Stimulated activated CD4-positive, alpha-beta T cell treated with anti-CD3 and anti-CD28 coated beads, Interleukin-4, amount 100 ng/mL, for 1 hour (primary cell): ENCODE measurements at regions not wholly inside any gene's neighbourhood (a gene's known extent, or its start where the extent isn't known, plus 50 kb on each side); places are given as distances from the start of the nearest gene placed in this dataset.

Experiments used
- DNase-seq: peaks from one replicate; pipeline ENCODE4 v3.0.0-alpha.2; 2020

DNA sequence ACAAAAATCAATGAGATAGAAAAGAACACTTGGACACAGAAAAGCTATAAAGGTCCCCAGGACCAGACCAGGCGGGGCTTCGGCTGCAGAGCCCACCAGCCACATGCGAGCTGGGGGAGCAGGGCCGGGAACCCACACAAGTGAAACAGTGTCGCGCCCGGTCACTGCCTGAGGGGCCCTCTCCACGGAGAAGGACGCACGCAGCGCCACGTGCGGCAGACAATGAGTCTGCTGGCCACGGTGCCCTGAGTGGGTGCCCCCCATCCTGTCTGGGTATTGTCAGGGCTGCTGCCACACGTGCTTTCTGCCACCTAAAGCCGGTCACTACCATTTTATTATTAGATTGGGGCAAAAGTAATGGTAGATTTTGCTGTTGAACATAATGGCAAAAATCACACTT is 207.9 kb upstream of the HDAC4 start:
- no peak for DNase-seq

DNA sequence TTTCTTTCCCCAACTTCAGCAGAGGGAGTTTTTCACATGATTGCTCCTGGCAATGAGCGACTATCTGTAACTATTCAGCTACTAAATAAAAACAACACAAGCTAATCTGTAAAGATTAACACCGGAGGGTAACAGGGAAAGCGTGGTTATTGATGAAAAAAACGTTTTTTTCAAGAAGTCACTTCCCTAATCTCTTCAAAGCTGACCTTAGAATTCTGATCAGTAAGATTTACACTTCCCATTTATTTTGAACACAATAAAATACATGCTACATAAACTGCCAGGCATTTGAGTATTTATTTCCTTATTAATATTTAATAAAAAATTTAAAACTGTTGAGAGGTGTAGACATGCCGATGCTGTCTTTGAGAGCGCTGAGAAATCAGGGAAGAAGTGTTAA is 207.4 kb upstream of the HDAC4 start:
- no peak for DNase-seq

DNA sequence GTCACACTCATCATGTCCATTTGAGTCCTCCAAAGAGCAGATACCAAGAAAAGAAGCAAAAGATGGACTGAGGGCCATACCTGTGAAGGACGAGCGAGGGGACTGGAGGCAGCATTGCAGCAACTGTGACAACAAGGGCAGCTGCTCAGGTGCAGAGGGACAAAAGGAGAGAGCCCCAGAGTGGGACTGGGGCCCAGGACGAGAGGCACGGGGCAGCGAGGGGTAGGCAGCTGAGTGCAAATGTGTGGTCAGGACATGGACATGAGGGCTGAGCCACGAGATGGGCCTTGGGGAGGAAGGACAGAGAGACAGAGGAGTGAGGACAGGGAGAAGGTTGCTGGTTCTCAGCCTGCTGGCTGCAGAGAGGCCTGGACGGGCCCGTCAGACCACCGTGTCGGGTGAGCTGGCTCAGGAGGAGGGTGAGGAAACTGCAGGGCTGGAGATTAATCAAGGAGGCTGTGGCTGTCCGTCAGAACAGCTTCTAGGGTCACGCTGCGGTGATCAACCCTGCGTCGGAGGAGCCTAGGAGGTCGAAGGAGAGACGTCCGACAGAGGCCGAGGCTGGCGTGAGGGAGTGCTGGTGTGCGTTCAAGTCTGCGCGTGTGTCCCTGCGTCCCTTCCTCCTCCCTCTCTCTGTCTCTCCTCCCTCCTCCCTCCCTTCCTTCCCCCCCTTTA is 206.8 kb upstream of the HDAC4 start:
- no peak for DNase-seq

DNA sequence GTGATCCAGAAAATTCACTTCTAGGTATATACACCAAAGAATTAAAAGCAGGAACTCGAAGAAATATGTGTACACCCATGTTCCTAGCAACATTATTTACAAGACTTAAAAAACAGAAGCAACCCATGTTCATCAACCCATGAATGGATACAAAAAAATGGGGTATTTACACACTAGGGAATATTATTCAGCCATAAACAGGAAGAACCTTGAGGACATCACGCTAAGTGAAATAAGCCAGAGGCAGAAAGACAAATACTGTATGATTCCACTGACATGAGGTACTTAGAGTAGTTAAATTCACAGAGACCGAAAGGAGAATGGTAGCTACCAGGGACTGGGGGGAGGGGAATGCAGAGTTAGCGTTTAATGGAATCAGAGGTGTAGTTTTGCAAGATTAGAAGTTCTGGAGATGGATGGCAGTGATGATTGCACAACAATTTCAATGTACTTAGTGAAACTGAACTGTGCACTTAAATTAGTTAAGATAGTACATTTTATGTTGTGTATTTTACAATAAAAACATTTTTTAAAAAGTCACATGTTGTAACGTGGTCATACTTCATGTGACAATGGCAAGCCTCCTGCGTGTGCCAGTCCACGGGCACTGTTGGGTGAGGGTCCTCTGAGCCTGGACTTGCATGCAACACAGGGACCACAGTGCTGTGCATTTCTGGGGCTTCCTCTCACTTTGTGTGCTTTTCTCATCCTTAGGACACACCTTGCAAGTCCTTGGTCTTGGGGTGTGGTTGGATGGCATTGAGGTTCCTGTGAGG is 206.1 kb upstream of the HDAC4 start:
- DNase-seq = no peak

DNA sequence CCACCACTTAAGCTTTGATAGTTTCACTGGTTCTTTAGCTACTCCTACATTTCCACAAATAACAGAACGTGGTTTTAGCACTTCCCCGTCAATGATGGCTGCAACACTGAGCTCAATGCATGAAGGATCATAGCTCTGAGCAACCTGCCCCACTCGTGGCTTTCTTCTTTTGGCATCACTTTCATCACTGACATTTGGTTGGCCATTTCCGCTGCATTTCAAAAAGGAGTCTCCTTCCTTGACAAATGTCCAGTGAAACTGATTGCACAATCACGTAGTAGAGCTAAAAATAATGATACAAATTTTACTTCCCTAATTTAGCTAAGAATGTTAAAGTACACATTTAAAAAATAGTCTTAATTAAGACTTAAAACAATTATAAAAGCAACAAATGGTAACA is 205.2 kb upstream of the HDAC4 start:
- no peak for DNase-seq

DNA sequence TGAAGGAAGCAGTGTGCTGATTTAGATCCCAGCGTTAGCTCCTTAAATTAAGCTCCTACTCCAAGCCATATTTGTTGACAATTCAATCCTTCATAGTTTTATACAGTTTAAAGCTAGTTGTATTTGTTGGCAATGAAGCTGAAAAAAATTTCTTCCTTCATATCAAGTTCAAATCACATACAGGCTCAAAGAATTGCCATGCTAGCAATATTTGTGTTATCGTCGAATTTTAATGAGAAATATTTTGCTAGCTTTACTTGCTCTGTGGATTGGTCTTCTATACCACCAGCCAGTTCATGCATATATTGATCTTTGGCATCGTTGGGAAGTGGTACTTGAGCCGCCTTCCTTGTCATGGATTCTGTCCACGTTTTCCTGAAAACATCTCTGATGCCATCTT is 204.6 kb upstream of the HDAC4 start:
- DNase-seq = no peak

DNA sequence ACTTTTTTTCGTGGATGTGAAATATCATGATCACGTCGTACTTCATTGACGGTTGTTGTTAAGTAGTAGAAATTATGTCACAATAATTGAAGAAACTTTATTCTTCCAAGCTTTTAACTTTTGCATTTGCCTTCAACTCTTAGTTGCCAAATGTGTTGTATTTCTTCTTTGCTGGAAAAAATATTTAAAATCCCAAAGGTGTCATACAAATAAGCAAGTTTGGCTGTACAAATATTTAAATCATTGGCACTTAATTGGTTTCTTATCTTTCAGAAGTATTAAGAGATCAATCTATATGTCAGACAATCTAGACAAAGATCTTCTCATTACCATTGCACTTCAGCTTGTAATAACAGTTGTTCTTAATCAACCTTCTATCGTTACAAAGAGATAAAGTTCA is 204.0 kb upstream of the HDAC4 start:
- no peak for DNase-seq

DNA sequence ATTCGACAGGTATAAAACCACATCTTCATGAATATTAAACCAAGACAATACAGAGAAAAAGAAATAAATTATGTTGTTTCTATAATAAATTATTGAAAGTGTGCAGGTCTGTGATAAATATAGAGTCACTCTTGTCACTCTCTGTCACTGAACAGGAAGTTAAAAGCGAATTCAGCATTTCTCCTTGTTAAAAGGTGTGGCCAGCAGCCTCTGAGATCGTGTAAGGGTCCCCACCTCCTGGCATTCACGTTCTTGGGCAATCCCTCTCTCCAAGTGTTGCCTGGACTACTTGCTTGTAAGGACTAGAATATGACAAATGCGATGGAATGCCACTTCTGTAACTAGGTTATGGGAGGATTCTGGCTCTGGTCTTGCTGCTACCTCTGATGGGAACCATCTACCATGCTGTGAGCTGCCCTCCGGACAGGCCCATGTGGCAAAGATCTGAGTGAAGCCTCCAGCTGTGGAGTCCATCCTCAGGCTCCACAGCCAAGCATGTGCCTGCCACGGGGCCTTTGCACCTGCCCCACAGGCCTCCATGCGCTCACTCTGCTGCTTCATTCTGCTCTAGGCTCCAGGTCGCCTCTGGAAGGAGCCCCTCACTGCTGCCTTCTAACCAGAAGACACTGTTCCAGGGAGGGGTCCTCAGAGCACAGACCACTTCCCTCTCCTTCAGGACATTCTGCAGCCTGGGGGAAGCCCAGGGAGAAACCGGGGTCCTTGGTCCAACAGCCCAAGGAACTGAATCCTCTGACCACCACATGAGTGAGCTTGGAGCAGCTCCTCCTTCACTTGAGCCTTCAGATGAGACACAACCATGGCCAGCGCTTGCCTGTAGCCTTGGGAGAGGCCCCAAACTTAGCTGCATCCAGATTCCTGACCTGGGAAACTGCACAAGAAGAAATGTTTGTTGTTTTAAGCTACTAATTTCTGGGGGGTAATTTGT is 202.9 kb upstream of the HDAC4 start:
- DNase-seq = no peak

DNA sequence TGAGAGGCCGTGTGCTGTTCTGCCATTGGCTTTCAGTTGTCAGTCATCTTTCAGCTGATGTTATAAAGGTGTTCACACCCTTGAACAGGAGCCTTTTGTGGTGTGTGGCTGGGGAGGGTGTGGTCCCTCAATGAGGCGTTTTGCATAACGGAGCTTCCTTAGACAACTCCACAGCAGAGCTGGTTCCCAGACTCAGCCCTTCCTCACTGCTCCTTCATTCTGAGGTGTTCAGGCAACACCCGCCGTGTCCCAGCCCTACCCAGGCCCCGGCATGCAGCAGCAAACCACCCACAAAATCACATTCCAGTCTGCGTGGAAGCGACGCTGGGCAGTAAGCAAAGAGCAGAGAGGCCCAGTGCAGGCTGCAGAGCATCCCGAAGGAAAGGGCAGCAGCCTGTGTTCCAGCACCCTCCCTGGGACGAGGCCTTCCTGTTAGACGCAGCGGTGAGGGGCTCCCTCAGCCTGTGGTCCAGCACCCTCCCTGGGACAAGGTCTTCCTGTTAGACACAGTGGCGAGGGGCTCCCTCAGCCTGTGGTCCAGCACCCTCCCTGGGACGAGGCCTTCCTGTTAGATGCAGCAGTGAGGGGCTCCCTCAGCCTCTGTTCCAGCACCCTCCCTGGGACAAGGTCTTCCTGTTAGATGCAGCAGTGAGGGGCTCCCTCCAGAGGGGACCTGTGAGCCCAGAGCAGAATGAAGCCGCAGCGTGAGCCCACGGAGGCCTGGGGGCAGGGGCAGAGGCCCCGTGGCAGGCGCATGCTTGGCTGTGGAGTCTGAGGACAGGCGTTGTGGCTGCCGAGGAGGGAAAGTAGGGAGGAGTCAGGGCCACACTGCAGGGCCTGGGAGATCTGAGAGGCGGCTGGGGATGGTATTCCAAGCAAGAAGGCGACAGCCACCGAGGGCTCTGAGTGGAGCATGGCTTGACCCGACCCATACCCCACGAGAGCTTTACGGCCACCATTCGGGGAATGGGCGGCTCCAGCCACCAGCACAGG is 201.8 kb upstream of the HDAC4 start:
- DNase-seq = no peak

DNA sequence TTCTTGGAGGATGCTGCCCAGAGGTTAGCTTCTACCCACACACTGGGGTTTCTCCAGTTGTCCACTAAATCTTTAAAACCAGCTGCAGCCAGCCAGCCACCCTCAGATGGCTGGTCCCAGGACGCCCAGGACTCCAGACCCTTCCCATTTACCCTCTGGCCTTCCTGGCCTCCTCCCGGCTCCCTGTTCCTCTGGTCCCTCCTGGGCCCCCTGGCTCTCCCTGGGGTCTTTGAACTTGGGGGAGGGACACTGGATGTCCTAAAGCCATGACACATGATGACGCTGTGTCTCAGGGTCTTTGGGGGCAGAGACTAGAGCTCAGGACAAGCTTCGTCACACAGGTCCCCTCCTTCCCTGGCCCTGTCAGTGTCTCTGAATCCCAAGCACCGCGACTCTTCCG is 201.1 kb upstream of the HDAC4 start:
- no peak for DNase-seq

DNA sequence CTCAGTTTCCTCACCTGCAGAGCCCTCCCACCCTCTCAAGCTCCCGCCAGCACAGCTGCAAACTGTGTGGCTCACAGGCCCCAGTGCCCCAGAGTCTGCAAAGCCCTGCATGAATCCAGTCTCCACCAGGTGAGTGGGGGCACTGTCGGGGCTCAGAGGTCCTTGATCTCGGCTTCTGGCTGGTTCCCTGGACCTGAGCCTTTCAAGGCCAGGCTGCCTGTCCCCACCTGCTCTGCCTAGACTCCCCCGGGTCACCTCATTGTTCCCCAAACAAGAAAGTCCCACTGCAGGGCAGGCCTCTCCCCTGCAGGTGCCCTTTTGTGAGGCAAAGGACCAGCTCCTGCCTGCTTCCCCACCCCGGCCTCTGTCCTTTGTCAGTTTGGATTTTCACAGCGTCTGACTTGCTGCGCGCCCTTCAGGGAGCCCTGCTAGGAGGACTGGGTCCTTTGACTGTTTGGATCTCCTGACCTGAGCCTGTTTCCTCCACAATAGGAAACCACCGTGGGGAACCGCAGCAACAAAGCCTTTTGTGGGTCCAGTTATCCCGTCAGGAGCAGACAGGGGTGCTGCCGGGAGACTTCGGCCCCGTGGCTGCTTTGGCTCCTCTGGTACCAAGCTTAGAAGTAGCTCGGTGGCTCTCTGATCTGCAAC is 200.5 kb upstream of the HDAC4 start:
- no peak for DNase-seq

DNA sequence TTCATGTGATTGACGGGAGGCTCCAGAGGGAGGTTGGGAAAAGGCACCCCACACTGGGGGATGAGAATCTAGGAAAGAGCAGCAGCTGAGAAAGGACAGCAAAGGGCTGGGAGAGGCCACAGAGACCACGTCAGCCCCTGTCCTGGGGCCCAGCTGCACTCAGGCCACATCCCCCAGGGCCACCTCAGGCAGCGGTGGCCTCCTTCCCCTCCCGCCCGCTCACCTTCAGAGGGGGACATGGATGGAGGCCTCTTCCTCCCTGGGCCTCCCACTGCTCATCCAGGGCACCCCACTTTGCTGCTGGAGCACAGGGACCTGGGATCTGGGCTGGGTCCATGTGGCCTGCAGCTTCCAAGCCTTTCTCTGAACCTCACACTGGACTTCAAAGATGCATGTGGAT is 199.8 kb upstream of the HDAC4 start:
- DNase-seq = no peak

DNA sequence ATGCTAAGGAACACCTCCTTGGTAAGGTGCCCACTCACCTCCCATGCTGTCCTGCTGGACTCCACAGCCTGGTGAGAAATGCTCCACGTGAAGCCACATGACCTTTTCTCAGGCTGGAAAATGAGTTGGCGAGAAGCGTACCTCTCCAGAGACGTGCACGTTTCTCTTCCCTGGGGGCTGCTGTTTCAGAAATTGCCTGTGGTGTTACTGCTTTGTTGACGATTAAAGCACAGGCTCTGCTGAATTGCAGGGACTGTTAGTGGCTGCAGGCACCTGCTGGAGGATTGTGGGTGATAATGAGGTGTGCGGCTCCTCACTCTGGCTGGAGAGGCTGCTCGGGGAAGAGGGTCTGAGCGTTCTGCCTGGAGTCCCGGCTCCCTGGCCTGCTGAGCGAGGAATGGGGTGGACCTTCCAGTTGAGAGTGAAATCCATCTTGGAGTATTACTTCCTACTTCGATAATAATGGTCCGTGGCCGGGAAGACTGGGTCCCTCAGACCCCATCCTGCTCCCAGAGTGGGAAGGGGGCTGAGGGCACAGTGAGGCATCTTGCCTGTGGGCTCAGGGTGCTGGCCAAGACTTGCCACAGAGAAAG is 199.3 kb upstream of the HDAC4 start:
- DNase-seq = no peak

DNA sequence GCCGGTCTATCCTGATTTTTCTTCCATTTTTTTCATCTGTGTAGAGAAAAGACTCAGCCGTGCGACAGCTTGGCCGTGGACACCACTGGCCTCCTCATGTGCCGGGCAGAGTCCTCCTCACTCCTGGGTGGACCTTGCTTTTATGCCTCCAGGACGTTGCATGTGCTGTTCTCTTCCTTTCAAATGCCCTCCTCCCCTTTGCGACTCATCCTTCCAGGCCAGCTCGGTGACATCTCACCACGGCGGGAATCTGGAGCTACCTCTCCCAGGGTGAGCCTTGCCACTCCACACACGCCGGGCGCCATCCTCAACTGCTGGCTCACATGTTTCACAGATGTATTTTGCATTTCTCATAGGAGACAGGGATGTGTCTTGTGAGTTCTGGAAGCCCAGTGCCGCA is 198.5 kb upstream of the HDAC4 start:
- DNase-seq = no peak

DNA sequence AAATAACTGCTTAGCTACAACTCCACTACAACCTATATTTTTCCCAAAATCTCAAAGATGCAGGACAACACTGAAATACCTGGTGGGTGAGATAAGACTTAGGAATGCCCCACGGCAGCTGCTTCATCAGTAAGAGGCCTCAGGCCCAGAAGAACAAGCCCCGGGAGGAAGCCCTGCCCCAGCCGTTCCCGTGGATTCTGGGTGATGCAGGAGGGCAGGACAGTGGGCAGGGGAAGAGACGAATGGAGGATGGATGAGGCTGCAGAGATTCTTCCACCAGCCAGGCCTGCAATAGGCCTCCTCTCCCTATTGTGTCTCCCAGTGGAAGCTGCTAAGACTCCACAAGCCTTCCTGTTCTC is 197.9 kb upstream of the HDAC4 start:
- no peak for DNase-seq

DNA sequence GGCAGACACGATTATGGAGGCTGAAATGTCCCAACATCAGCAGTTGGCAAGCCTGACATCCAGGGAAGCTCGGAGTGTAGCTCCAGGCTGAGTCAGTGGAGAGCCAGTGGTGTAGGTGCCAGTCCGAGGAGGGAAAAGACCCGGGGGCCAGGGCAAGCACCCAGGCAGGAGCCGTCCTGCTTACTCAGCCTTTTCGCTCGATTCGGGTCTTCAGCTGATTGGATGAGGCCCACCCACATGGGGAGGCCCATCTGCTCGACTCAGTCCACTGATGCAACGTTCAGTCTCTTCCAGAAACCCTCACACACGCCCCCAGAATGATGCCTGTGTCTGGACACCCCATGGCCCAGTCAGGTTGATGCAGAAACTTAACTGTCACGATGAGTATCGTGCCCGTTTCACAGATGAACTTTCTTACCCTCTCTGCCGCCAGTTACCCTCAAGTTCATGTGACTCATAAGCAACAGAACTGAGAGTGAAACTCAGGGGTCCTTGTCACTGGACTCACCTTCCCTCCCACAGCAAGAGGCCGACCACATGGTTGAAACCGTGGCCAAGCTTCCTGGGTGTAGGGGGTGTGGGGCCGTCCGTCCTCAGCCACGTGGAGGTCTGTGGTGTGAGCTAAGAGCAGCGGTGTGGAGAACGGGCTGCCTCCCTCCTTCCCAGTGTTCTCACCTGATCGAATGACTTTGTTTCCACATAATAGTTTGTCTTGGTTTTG is 197.4 kb upstream of the HDAC4 start:
- no peak for DNase-seq

DNA sequence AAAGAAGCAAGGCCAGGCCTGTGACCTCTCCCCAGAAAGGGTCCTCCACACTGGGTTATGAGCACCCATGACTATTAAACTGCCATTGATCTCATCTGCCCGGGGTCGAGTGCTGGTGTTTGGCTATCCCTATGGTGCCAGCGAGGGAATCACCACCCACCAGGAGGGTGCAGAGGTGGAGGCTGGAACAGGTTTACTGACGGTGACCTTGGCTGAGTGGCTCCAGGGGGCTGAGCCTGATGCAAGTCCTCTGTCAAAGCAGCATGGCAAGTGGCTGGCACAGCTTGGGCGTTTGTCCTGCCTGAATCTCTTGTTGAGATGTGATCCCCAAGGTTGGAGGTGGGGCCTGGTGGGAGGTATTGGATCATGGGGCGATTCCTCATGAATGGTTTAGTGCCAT is 196.4 kb upstream of the HDAC4 start:
- DNase-seq = no peak

DNA sequence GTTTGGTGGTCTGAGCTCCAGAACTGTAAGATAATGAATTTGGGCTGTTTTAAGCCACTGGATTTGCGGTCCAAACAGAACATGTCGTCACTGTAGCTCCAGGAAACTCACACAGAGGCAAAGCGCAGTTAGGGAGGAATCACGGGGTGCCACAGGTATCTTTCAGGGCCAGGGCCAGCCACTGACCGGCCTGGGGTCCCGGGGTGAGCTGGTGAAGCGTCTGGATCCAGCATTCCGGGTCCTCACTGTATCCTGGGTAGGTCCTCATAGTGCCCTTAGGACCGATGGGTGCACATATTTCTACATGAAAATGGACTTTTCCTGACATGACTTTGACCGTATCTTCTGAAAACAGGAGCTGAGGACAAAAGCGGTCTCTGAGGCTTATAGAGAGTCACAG is 196.0 kb upstream of the HDAC4 start:
- DNase-seq = no peak

DNA sequence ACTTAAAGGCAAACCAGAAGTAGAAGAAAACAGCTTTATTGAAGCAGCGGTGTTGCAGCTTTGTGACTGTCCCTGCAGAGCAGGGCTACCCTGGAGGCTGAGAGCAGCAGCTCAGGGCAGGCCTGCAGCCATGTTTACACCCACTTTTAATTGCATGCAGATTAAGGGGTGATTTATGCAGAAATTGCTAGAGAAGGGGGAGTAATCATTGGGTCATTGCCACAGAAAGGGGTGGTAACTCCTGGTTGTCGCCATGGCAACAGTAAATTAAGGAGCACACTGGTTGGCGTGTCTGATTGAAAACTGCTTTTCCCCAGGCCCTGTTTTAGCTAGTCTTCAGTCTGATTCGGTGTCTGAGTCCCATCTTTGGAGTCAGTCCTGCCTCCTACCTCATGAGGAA is 195.4 kb upstream of the HDAC4 start:
- DNase-seq = no peak

DNA sequence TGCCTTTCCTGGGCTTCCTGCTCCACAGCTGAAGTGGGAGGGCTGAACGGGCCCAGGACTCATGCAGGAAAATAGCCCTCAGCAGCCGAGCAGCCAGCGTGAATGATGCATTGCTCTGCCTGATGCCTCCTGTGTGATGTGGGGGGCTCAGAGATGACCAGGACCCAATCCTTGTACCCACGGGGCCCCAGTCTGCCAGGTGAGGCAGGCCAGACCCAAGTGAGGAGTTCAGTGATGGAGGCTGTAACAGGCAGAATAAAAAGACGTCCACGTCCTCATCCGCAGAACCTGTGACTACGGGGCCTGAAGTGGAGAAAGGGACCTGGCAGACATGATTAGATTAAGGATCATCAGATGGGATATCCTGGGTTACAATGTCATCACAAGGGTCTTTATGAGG is 194.9 kb upstream of the HDAC4 start:
- DNase-seq = no peak
